ENCODE measurements at regions not wholly inside any gene's neighbourhood (a gene's known extent, or its start where the extent isn't known, plus 50 kb on each side); places are given as distances from the start of the nearest gene placed in this dataset.

DNA sequence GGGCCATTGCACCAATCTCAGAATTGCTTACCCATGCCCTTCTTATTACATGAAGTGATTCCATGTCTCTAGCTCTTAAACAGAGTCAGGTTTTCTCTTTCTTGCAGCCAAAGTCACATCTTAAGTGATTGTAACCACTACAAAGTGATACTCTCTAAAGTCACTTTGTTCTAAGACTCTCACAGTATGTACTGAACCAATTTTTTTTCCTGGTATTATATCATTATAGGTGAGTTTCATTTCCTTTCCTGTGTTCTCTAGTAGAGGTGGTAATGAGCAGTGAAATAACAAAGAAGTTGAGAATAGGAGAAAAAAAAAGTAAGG, 66.3 kb upstream of the DARS1 start:
- Mint-ChIP-seq H3K4me1 (peaks cover 22% of the 10 kb centered on the region), H3K36me3 (ENCODE audit: low read depth) (no peaks in the 10 kb centered on the region), H3K27me3 (ENCODE audit: insufficient read depth) (peaks cover 11% of the 10 kb centered on the region), H3K9me3 (no peaks in the 10 kb centered on the region), H3K4me3 (no peak overlapping the region), H3K27ac (no peak overlapping the region)
- peaks cover 4% of the 10 kb centered on the region for H3K27me3 ChIP-seq (ENCODE audit: control insufficient read depth, insufficient read depth, low read length, poor library complexity, severe bottlenecking)
- TF ChIP-seq, protein P1, sequence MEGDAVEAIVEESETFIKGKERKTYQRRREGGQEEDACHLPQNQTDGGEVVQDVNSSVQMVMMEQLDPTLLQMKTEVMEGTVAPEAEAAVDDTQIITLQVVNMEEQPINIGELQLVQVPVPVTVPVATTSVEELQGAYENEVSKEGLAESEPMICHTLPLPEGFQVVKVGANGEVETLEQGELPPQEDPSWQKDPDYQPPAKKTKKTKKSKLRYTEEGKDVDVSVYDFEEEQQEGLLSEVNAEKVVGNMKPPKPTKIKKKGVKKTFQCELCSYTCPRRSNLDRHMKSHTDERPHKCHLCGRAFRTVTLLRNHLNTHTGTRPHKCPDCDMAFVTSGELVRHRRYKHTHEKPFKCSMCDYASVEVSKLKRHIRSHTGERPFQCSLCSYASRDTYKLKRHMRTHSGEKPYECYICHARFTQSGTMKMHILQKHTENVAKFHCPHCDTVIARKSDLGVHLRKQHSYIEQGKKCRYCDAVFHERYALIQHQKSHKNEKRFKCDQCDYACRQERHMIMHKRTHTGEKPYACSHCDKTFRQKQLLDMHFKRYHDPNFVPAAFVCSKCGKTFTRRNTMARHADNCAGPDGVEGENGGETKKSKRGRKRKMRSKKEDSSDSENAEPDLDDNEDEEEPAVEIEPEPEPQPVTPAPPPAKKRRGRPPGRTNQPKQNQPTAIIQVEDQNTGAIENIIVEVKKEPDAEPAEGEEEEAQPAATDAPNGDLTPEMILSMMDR (conservative IDR thresholded peaks at IDR 0.05): no peak
- peaks cover 5% of the 10 kb centered on the region for H3K4me1 ChIP-seq (ENCODE audit: control insufficient read depth, insufficient read depth, low read length)
- H3K4me3 ChIP-seq (ENCODE audit: low read length): no peak overlapping the region
- no peaks in the 10 kb centered on the region for H3K36me3 ChIP-seq (ENCODE audit: control insufficient read depth, insufficient read depth, low read length)
- H3K9ac ChIP-seq (ENCODE audit: extremely low read depth, low read length, poor library complexity, severe bottlenecking): no peak overlapping the region
- DNase-seq: no peak
- H3K27ac ChIP-seq (ENCODE audit: low read depth, low read length): no peak overlapping the region
- H3K9me3 ChIP-seq (ENCODE audit: control insufficient read depth, low read length): no peaks in the 10 kb centered on the region

DNA sequence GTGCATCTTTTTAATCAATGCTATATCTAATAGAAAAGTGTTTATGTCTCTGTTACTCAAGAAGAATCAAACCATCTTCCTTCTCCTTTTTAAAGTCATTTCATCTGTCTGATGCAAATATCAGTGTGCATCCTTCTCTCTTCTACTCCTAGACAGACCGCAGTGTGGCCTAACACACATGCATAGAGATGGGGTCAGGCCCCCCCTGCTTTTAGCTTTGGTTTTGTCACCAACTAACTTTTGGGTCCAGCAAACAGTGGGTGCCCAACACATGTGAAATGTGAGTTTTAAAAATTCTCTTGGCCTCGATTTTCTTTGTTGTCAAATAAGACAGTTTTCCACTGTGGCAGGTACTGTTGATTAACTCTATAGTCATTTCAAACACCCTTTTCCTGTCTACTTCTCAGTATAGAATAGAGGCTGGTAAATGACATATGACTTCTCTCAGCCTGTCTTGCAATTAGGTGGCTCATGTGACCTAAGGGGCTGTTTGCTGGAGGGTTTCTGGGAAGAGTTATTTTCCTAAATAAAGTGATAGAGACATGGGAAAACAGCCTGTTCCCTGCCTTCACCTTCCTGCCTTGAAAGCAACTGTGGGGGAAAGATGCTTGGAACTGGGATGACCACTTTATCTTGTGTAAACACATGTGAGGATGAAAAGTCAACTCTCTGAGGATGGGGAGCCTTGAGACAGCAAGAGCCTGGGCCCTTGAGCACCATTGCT, 65.7 kb upstream of the DARS1 start:
- no peak overlapping the region for H3K9ac ChIP-seq (ENCODE audit: extremely low read depth, low read length, poor library complexity, severe bottlenecking)
- Mint-ChIP-seq H3K9me3 (no peaks in the 10 kb centered on the region), H3K27ac (no peak overlapping the region), H3K4me3 (no peak overlapping the region), H3K4me1 (peaks cover 22% of the 10 kb centered on the region), H3K27me3 (ENCODE audit: insufficient read depth) (peaks cover 12% of the 10 kb centered on the region), H3K36me3 (ENCODE audit: low read depth) (no peaks in the 10 kb centered on the region)
- no peak overlapping the region for H3K27ac ChIP-seq (ENCODE audit: low read depth, low read length)
- peaks cover 5% of the 10 kb centered on the region for H3K4me1 ChIP-seq (ENCODE audit: control insufficient read depth, insufficient read depth, low read length)
- TF ChIP-seq, protein P1 (conservative IDR thresholded peaks at IDR 0.05): no peak
- H3K27me3 ChIP-seq (ENCODE audit: control insufficient read depth, insufficient read depth, low read length, poor library complexity, severe bottlenecking): peaks cover 4% of the 10 kb centered on the region
- DNase-seq: no peak
- WGBS, 2 experiments (ENCODE audit: insufficient coverage in 1 of 2, insufficient read length in 1 of 2): 92 to 95% methylated on average over 2 of the region's 2 CpGs
- no peaks in the 10 kb centered on the region for H3K9me3 ChIP-seq (ENCODE audit: control insufficient read depth, low read length)
- no peaks in the 10 kb centered on the region for H3K36me3 ChIP-seq (ENCODE audit: control insufficient read depth, insufficient read depth, low read length)
- H3K4me3 ChIP-seq (ENCODE audit: low read length): no peak overlapping the region

DNA sequence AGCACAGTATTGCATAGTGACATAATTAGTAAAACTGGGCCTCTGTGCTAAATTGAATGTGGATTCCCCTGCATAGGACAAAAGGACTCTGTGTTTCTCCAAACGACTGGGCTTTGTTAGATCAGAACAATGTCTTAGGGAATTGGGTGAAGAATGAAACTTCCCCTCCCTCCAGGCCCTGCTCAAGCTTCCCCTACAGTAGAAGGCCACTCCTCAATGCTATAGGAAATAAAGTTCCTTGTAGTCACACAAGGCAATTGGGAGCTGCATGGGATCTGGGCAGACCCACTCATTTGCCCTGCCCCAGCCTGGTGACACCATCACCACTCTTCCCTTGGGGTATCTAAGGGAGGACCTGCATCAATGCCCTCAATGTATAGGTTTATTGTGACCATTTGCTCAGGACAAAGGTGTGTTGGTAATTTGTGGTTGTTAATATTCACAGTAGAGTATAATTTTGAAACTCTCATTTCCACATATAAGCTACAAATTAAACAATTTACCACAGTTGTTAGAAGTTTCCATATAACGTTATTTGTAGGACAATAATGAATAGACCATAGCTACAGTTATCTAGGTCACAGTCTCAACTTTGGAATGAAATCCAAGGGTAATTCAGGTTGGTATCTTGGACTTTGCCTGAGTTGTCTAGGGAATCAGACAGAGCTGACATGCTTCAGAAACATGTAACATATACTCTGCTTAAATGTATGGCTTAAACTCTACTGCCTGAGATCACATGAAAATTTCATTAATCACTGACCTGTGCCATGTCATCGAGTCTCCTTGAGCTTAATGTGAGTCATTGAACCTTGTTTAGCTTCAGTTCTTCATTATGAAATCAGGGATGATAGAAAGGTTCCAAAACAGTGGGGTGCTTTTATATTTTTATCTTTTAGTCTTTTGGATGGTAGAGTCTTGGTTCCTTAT, 64.8 kb upstream of the DARS1 start:
- Histone ChIP-seq H3K27ac (ENCODE audit: low read depth, low read length) (no peak overlapping the region), H3K4me3 (ENCODE audit: low read length) (no peak overlapping the region), H3K9ac (ENCODE audit: extremely low read depth, low read length, poor library complexity, severe bottlenecking) (no peak overlapping the region), H3K27me3 (ENCODE audit: control insufficient read depth, insufficient read depth, low read length, poor library complexity, severe bottlenecking) (peaks cover 4% of the 10 kb centered on the region), H3K36me3 (ENCODE audit: control insufficient read depth, insufficient read depth, low read length) (no peaks in the 10 kb centered on the region), H3K9me3 (ENCODE audit: control insufficient read depth, low read length) (no peaks in the 10 kb centered on the region), H3K4me1 (ENCODE audit: control insufficient read depth, insufficient read depth, low read length) (peaks cover 5% of the 10 kb centered on the region)
- peaks cover 11% of the 10 kb centered on the region for H3K27me3 Mint-ChIP-seq (ENCODE audit: insufficient read depth)
- no peak overlapping the region for H3K4me3 Mint-ChIP-seq
- DNase-seq: no peak
- no peaks in the 10 kb centered on the region for H3K36me3 Mint-ChIP-seq (ENCODE audit: low read depth)
- H3K27ac Mint-ChIP-seq: no peak overlapping the region
- peaks cover 22% of the 10 kb centered on the region for H3K4me1 Mint-ChIP-seq
- WGBS, 2 experiments (ENCODE audit: insufficient coverage in 1 of 2, insufficient read length in 1 of 2): 71 to 74% methylated on average over 1 to 3 of the region's 3 CpGs
- no peaks in the 10 kb centered on the region for H3K9me3 Mint-ChIP-seq
- TF ChIP-seq, protein P1 (conservative IDR thresholded peaks at IDR 0.05): no peak
